Esophagus squamous epithelium (tissue), 5 donors: ENCODE measurements at regions not wholly inside any gene's neighbourhood (a gene's known extent, or its start where the extent isn't known, plus 50 kb on each side); places are given as distances from the start of the nearest gene placed in this dataset.

Experiments
- DNase-seq: peaks from one replicate; lab custom pipeline; 2025; lab: John Stamatoyannopoulos, UW
- H3K27ac ChIP-seq, 4 donors: fragments of 200-600 bp; sonication (generic); one replicate each; pipeline ENCODE4 v1.5.1; 2016 to 2019; ENCODE audit warnings: mild to moderate bottlenecking in 1 of 4
- H3K27me3 ChIP-seq, 4 donors: fragments of 200-600 bp; sonication (generic); 1 replicate in 3 of 4; 2 replicates in 1 of 4; pipeline versions ENCODE4 v1.5.1 to v1.6.0; 2017 to 2021; ENCODE audit warnings: antibody characterized with exemption in 1 of 4
- H3K36me3 ChIP-seq, 3 donors: fragments of 200-600 bp; sonication (generic); one replicate each; pipeline ENCODE4 v1.5.1; 2016 to 2019
- H3K4me1 ChIP-seq, 3 donors: fragments of 200-600 bp; sonication (generic); one replicate each; pipeline ENCODE4 v1.5.1; 2017 to 2019
- H3K4me3 ChIP-seq, 4 donors: fragments of 200-600 bp; sonication (generic); 1 replicate in 3 of 4; 2 replicates in 1 of 4; pipeline ENCODE4 v1.5.1; 2016 to 2019; ENCODE audit warnings: mild to moderate bottlenecking in 2 of 4, moderate library complexity in 1 of 4
- H3K9me3 ChIP-seq, 3 donors: fragments of 200-600 bp; sonication (generic); one replicate each; pipeline ENCODE4 v1.5.1; 2016 to 2019
- CTCF ChIP-seq, 6 experiments: fragments of 450-650 bp in 4 of 6; fragments of 200-600 bp in 2 of 6; sonication (generic) in 2 of 6; IDR thresholded peaks; one replicate each; pipeline ENCODE4 v1.5.1; 2016 to 2019; ENCODE audit warnings: antibody characterized with exemption in 6 of 6, mild to moderate bottlenecking in 4 of 6, moderate library complexity in 4 of 6
- POLR2A ChIP-seq, 4 donors: fragments of 450-650 bp; IDR thresholded peaks; one replicate each; pipeline ENCODE4 v1.6.1; 2017; ENCODE audit warnings: antibody characterized with exemption in 4 of 4, mild to moderate bottlenecking in 4 of 4, moderate library complexity in 3 of 4
- WGBS, 2 donors: methylation state at CpG; one replicate each; pipeline ENCODE4 v1.1.5; 2018; 5-methylcytosine and 5-hydroxymethylcytosine counted together
- intact Hi-C: fragments of 100-400 bp; cut with DNase I; formaldehyde crosslinking; loops from one replicate; pipeline ENCODE4 v1.15.0; 2022
- donor health status: DM: yes; HTN: yes; CAD: no.

GRCh38 chr7:125654076-125654475, 724.5 kb upstream of the POT1 start:
- no peaks in the 10 kb centered on the region for H3K4me1 ChIP-seq
- 40 to 47% methylated on average over 1 of the region's 1 CpG for WGBS, 2 donors
- TF ChIP-seq POLR2A (IDR thresholded peaks at IDR 0.05) (no peak), CTCF (IDR thresholded peaks at IDR 0.05) (no peak)
- H3K4me3 ChIP-seq: no peak overlapping the region
- H3K27me3 ChIP-seq: no peaks in the 10 kb centered on the region
- intact Hi-C loops: no loop called here
- H3K9me3 ChIP-seq: no peaks in the 10 kb centered on the region
- H3K27ac ChIP-seq: no peak overlapping the region
- no peaks in the 10 kb centered on the region for H3K36me3 ChIP-seq
- no peak for DNase-seq

- Histone ChIP-seq H3K27ac (no peak overlapping the region), H3K36me3 (no peaks in the 10 kb centered on the region), H3K4me3 (no peak overlapping the region), H3K27me3 (no peaks in the 10 kb centered on the region), H3K9me3 (no peaks in the 10 kb centered on the region), H3K4me1 (no peaks in the 10 kb centered on the region)
- 42 to 43% methylated on average over 8 of the region's 8 CpGs for WGBS, 2 donors
- DNase-seq: no peak
- no peak for TF ChIP-seq POLR2A (IDR thresholded peaks at IDR 0.05)
- no peak for TF ChIP-seq CTCF (IDR thresholded peaks at IDR 0.05)
- intact Hi-C loops: no loop called here
Observed at GRCh38 chr7:125651823-125652528, 722.4 kb upstream of the POT1 start.

- H3K9me3 ChIP-seq: no peaks in the 10 kb centered on the region
- H3K36me3 ChIP-seq: no peaks in the 10 kb centered on the region
- no peak overlapping the region for H3K27ac ChIP-seq
- no peak overlapping the region for H3K4me3 ChIP-seq
- no peaks in the 10 kb centered on the region for H3K4me1 ChIP-seq
- DNase-seq: no peak
- TF ChIP-seq POLR2A (IDR thresholded peaks at IDR 0.05): no peak
- TF ChIP-seq CTCF (IDR thresholded peaks at IDR 0.05): no peak
- no peaks in the 10 kb centered on the region for H3K27me3 ChIP-seq
- WGBS, 2 donors: 58 to 62% methylated on average over 1 of the region's 1 CpG
- intact Hi-C loops: no loop called here
Observed at GRCh38 chr7:125648543-125648942, 718.9 kb upstream of the POT1 start.

- intact Hi-C loops: no loop called here
- DNase-seq: no peak
- Histone ChIP-seq H3K4me3 (no peak overlapping the region), H3K4me1 (no peaks in the 10 kb centered on the region), H3K27me3 (no peaks in the 10 kb centered on the region), H3K27ac (no peak overlapping the region), H3K9me3 (no peaks in the 10 kb centered on the region), H3K36me3 (no peaks in the 10 kb centered on the region)
- TF ChIP-seq CTCF (IDR thresholded peaks at IDR 0.05) (no peak), POLR2A (IDR thresholded peaks at IDR 0.05) (no peak)
- 75 to 91% methylated on average over 4 of the region's 4 CpGs for WGBS, 2 donors
Observed at GRCh38 chr7:125645770-125646169, 716.1 kb upstream of the POT1 start.

- H3K27ac ChIP-seq: no peak overlapping the region
- H3K4me3 ChIP-seq: no peak overlapping the region
- no peaks in the 10 kb centered on the region for H3K27me3 ChIP-seq
- no peaks in the 10 kb centered on the region for H3K9me3 ChIP-seq
- no peaks in the 10 kb centered on the region for H3K36me3 ChIP-seq
- no peak for DNase-seq
- 58 to 72% methylated on average over 1 of the region's 1 CpG for WGBS, 2 donors
- no peak for TF ChIP-seq POLR2A (IDR thresholded peaks at IDR 0.05)
- TF ChIP-seq CTCF (IDR thresholded peaks at IDR 0.05): no peak
- no peaks in the 10 kb centered on the region for H3K4me1 ChIP-seq
- intact Hi-C loops: no loop called here
Observed at GRCh38 chr7:125644109-125644508, 714.5 kb upstream of the POT1 start.
